SK-N-SH (cell line): ENCODE measurements at regions not wholly inside any gene's neighbourhood (a gene's known extent, or its start where the extent isn't known, plus 50 kb on each side); places are given as distances from the start of the nearest gene placed in this dataset.

Source experiments
- CTCF ChIA-PET: fragments of 300-600, 350-600 bp; formaldehyde crosslinking; extraction: SDS; loops from one replicate; lab custom pipeline; 2021; lab: Yijun Ruan, JAX
- POLR2A ChIA-PET: fragments of 350-600 bp; sonication (Branson Sonifier 250); formaldehyde crosslinking; extraction: SDS; loops from one replicate; lab custom pipeline; 2020; ENCODE audit warnings: antibody characterized with exemption, inconsistent platforms; lab: Yijun Ruan, JAX
- DNase-seq: peaks from one replicate; pipeline ENCODE4 v3.0.0; 2012
- H2AFZ ChIP-seq: fragments of 200-600 bp; sonication (generic); 2 replicates; pipeline ENCODE4 v1.8.1; 2016; ENCODE audit warnings: antibody characterized with exemption, mild to moderate bottlenecking, low read depth
- H3F3A ChIP-seq: fragments of 200-600 bp; sonication (generic); replicated peaks from 2 replicates; pipeline ENCODE3; 2016; ENCODE audit warnings: antibody characterized with exemption, mild to moderate bottlenecking; ENCODE audit not compliant: insufficient read depth
- H3K27ac ChIP-seq, 2 experiments: fragments of 200-500 bp in 1 of 2; fragments of 200-600 bp in 1 of 2; sonication (Bioruptor generic) in 1 of 2; sonication (generic), shearing (Covaris generic) in 1 of 2; 2 replicates each; pipeline versions ENCODE4 v1.5.1 to v1.6.1; 2014 to 2016; ENCODE audit warnings: low read depth in 2 of 2, inconsistent platforms in 1 of 2, low read length in 1 of 2, mild to moderate bottlenecking in 1 of 2, mixed read lengths in 1 of 2
- H3K27me3 ChIP-seq: fragments of 200-600 bp; sonication (generic), shearing (Covaris generic); 2 replicates; pipeline ENCODE4 v1.6.1; 2016; ENCODE audit warnings: mixed run types; ENCODE audit not compliant: insufficient read depth
- H3K36me3 ChIP-seq, 2 experiments: fragments of 200-500 bp in 1 of 2; fragments of 200-600 bp in 1 of 2; sonication (Bioruptor generic) in 1 of 2; sonication (generic) in 1 of 2; replicated peaks in 1 of 2; 2 replicates each; pipeline versions ENCODE3 to v1.5.1; 2014 to 2016; ENCODE audit warnings: low read length in 1 of 2, mild to moderate bottlenecking in 1 of 2; ENCODE audit not compliant: insufficient read depth in 2 of 2, control insufficient read depth in 1 of 2
- H3K4me1 ChIP-seq, 2 experiments: fragments of 200-500 bp in 1 of 2; fragments of 200-600 bp in 1 of 2; sonication (Bioruptor generic) in 1 of 2; sonication (generic), shearing (Covaris generic) in 1 of 2; 2 replicates each; pipeline versions ENCODE4 v1.5.1 to v1.6.1; 2014 to 2016; ENCODE audit warnings: low read depth in 1 of 2, low read length in 1 of 2, mixed run types in 1 of 2; ENCODE audit not compliant: insufficient read depth in 2 of 2, control insufficient read depth in 1 of 2
- H3K4me2 ChIP-seq: fragments of 200-600 bp; sonication (generic), shearing (Covaris generic); 2 replicates; pipeline ENCODE4 v1.6.1; 2017; ENCODE audit warnings: mixed run types
- H3K4me3 ChIP-seq, 2 experiments: fragments of 200-500 bp in 1 of 2; fragments of 200-600 bp in 1 of 2; sonication (Bioruptor generic) in 1 of 2; sonication (generic), shearing (Covaris generic) in 1 of 2; 2 replicates each; pipeline versions ENCODE4 v1.5.1 to v1.8.1; 2014 to 2016; ENCODE audit warnings: low read depth in 2 of 2, inconsistent platforms in 1 of 2, low read length in 1 of 2, mild to moderate bottlenecking in 1 of 2, mixed read lengths in 1 of 2, moderate library complexity in 1 of 2
- H3K79me2 ChIP-seq: fragments of 200-600 bp; sonication (generic); 2 replicates; pipeline ENCODE4 v1.8.1; 2017; ENCODE audit warnings: mild to moderate bottlenecking; ENCODE audit not compliant: insufficient read depth
- H3K9ac ChIP-seq: fragments of 200-600 bp; sonication (generic); 2 replicates; pipeline ENCODE4 v1.6.1; 2017; ENCODE audit warnings: mixed run types
- H3K9me2 ChIP-seq: fragments of 200-600 bp; sonication (generic); 2 replicates; pipeline ENCODE4 v1.6.1; 2017; ENCODE audit warnings: mixed run types
- H3K9me3 ChIP-seq: fragments of 200-600 bp; sonication (generic); 2 replicates; pipeline ENCODE4 v1.6.1; 2017; ENCODE audit warnings: mixed run types, mild to moderate bottlenecking, moderate library complexity
- H4K20me1 ChIP-seq: fragments of 200-600 bp; sonication (generic); 2 replicates; pipeline ENCODE4 v1.6.1; 2017; ENCODE audit warnings: mild to moderate bottlenecking, mixed run types; ENCODE audit not compliant: insufficient read depth
- ELF1 ChIP-seq: IDR thresholded peaks from 2 replicates; pipeline ENCODE4 v1.4.0; 2012
- EZH2phosphoT487 ChIP-seq: fragments of 200-600 bp; sonication (generic); IDR thresholded peaks from 2 replicates; pipeline ENCODE4 v1.6.1; 2017; ENCODE audit warnings: low read depth, mixed run types, mild to moderate bottlenecking, antibody characterized with exemption, moderate library complexity, borderline replicate concordance
- FOSL2 ChIP-seq: IDR thresholded peaks from 2 replicates; pipeline ENCODE4 v1.4.0; 2012; ENCODE audit warnings: low read depth, mild to moderate bottlenecking, moderate library complexity, borderline replicate concordance
- FOXM1 ChIP-seq: IDR thresholded peaks from 2 replicates; pipeline ENCODE4 v1.4.0; 2012; ENCODE audit warnings: low read depth, mild to moderate bottlenecking
- MEF2A ChIP-seq: IDR thresholded peaks from 2 replicates; pipeline ENCODE4 v1.4.0; 2012; ENCODE audit warnings: low read depth, borderline replicate concordance
- NFIC ChIP-seq: IDR thresholded peaks from 2 replicates; pipeline ENCODE4 v1.4.0; 2012; ENCODE audit warnings: borderline replicate concordance
- NRF1 ChIP-seq: IDR thresholded peaks from 2 replicates; pipeline ENCODE4 v1.6.1; 2012; ENCODE audit warnings: low read depth, mild to moderate bottlenecking, low read length
- RAD21 ChIP-seq: IDR thresholded peaks from 2 replicates; pipeline ENCODE4 v1.6.1; 2012; ENCODE audit warnings: mild to moderate bottlenecking, low read length
- RCOR1 ChIP-seq: fragments of 150-350 bp; IDR thresholded peaks from 2 replicates; pipeline ENCODE4 v1.6.1; 2017; ENCODE audit warnings: antibody characterized with exemption, low read length
- RXRA ChIP-seq: IDR thresholded peaks from 2 replicates; pipeline ENCODE4 v1.4.0; 2012; ENCODE audit warnings: low read depth, mild to moderate bottlenecking, borderline replicate concordance
- SIN3A ChIP-seq: IDR thresholded peaks from 2 replicates; pipeline ENCODE4 v1.6.1; 2012; ENCODE audit warnings: low read depth, mild to moderate bottlenecking, low read length, moderate library complexity, borderline replicate concordance
- WGBS: methylation state at CpG from one replicate; pipeline ENCODE4 v1.1.6; 2017; ENCODE audit warnings: low lambda C conversion rate; 5-methylcytosine and 5-hydroxymethylcytosine counted together
- TF ChIP-seq, protein P1 (sequence below): IDR thresholded peaks from 2 replicates; pipeline ENCODE4 v1.4.0; 2012; ENCODE audit warnings: low read depth
- TF ChIP-seq, protein P2 (sequence below): IDR thresholded peaks from 2 replicates; pipeline ENCODE4 v1.6.1; 2012; ENCODE audit warnings: mild to moderate bottlenecking, low read depth, low read length, moderate library complexity
- TF ChIP-seq, protein P3 (sequence below): IDR thresholded peaks from 2 replicates; pipeline ENCODE4 v1.4.0; 2012; ENCODE audit warnings: low read depth, borderline replicate concordance
- TF ChIP-seq, protein P4 (sequence below): fragments of 150-350 bp; IDR thresholded peaks from 2 replicates; pipeline ENCODE4 v1.6.1; 2016; ENCODE audit warnings: mild to moderate bottlenecking, low read depth, low read length
- TF ChIP-seq, protein P5 (sequence below): fragments of 150-350 bp; IDR thresholded peaks from 2 replicates; pipeline ENCODE4 v1.6.1; 2017; ENCODE audit warnings: antibody characterized with exemption, low read length, low read depth, borderline replicate concordance

DNA sequence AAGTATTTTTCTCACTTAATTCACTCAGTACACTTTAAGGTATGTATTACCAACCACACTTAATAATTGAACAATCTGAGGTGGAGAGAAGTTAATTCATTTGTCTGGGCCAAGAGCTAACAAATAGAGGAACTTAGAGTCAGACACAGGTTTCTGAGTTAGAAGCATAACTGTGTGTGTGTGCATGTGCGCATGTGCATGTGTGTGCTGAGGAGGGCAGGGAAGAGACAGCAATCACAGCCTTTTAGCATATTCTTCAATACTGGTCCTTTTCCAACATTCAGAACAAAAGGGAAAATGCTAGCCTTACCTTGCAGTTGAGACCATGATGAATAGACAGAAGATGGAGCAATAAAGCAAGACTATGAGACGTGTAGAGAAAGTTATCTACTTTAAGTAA lies 136.2 kb upstream of the ATP5MC3 start (continued):
- TF ChIP-seq RAD21, result no peak
- no peak for TF ChIP-seq SIN3A
- TF ChIP-seq, protein P1, sequence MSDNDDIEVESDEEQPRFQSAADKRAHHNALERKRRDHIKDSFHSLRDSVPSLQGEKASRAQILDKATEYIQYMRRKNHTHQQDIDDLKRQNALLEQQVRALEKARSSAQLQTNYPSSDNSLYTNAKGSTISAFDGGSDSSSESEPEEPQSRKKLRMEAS, result no peak
- no peak for TF ChIP-seq FOSL2
- no peak for TF ChIP-seq FOXM1
- no peak for TF ChIP-seq NFIC
- TF ChIP-seq RCOR1, result no peak
- no peak for TF ChIP-seq RXRA

DNA sequence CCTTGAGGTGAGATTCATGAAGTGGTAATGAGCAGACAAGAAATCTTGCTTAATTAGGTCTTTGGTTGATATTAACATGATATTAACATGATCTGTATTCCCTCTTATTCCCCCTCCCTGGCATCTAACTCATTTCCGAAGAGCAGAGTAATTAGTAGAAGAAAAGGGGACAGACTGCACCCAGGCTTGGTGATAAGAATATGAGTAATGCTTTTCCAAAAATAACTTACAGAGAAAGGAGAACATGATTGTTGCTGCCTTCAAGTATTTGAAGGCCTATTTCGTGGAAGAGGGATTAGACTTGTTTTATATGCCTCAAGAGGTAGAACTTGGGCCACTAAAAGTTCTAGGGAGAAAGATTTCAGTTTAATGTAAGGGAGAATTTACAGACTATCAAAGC lies 130.6 kb upstream of the ATP5MC3 start:
- Histone ChIP-seq H4K20me1 (no peaks in the 10 kb centered on the region), H3K36me3 (no peaks in the 10 kb centered on the region), H3K79me2 (no peaks in the 10 kb centered on the region), H3K4me2 (no peak overlapping the region), H3F3A (no peaks in the 10 kb centered on the region), H3K4me3 (no peak overlapping the region), H3K9me2 (no peaks in the 10 kb centered on the region), H3K4me1 (no peaks in the 10 kb centered on the region), H3K27ac (no peak overlapping the region), H3K9ac (no peak overlapping the region), H3K27me3 (no peaks in the 10 kb centered on the region), H3K9me3 (no peaks in the 10 kb centered on the region), H2AFZ (no peak overlapping the region)
- ChIA-PET POLR2A (interaction anchor here (0.6 kb wide), 1 partner anchor 53 kb away, joined by 3 read pairs; no protein-coding TSS in a partner anchor), CTCF (interaction anchor here (1.8 to 2.6 kb wide), 3 partner anchors 10 to 785 kb away, joined by 6 to 12 read pairs (median 6); no protein-coding TSS in a partner anchor)
- WGBS, result 20% methylated on average over 2 of the region's 2 CpGs
- DNase-seq, result no peak
- TF ChIP-seq, protein P2, sequence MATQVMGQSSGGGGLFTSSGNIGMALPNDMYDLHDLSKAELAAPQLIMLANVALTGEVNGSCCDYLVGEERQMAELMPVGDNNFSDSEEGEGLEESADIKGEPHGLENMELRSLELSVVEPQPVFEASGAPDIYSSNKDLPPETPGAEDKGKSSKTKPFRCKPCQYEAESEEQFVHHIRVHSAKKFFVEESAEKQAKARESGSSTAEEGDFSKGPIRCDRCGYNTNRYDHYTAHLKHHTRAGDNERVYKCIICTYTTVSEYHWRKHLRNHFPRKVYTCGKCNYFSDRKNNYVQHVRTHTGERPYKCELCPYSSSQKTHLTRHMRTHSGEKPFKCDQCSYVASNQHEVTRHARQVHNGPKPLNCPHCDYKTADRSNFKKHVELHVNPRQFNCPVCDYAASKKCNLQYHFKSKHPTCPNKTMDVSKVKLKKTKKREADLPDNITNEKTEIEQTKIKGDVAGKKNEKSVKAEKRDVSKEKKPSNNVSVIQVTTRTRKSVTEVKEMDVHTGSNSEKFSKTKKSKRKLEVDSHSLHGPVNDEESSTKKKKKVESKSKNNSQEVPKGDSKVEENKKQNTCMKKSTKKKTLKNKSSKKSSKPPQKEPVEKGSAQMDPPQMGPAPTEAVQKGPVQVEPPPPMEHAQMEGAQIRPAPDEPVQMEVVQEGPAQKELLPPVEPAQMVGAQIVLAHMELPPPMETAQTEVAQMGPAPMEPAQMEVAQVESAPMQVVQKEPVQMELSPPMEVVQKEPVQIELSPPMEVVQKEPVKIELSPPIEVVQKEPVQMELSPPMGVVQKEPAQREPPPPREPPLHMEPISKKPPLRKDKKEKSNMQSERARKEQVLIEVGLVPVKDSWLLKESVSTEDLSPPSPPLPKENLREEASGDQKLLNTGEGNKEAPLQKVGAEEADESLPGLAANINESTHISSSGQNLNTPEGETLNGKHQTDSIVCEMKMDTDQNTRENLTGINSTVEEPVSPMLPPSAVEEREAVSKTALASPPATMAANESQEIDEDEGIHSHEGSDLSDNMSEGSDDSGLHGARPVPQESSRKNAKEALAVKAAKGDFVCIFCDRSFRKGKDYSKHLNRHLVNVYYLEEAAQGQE, result no peak
- TF ChIP-seq, protein P1, result no peak
- TF ChIP-seq FOXM1 (no peak), ELF1 (no peak)
- TF ChIP-seq, all 33 proteins: peak for 0

DNA sequence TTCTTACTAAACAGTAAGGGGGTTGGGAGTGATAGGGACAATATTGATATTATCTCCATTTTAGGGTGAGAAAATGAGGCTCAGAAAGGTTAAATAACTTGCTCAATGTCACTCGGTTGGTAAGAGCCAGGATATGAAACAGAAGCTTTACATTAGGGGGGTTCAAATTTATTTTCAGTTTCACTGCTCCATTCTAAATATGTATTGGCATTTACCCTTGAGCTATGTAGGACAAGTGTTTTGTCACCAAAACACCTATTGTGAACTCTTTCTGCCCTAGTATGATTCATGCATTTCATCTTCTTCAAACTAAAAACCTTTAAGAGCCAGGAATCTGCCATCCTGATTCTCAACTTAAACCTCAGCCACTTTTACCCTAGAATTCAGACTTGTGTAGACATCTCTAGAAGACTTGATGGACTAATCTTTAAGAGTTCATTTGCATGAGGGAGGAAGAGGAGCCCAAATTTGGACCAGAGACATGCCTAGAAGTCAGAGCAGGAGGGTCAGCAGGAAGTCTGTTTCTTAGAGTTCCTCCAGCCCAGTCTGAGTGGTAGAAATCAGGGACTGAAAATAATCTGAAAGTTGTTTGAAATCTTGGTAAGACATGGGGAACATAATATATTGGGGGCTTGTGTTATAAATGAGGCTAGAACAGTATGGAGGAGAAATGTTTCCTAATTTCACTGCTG lies 129.4 kb upstream of the ATP5MC3 start:
- Histone ChIP-seq H4K20me1 (no peaks in the 10 kb centered on the region), H3K79me2 (no peaks in the 10 kb centered on the region), H2AFZ (no peak overlapping the region), H3K4me2 (no peak overlapping the region), H3K27me3 (no peaks in the 10 kb centered on the region; the same call in 1 of the 2 replicates), H3K4me3 (no peak overlapping the region), H3K9me2 (no peaks in the 10 kb centered on the region), H3K27ac (no peak overlapping the region), H3F3A (no peaks in the 10 kb centered on the region), H3K4me1 (no peaks in the 10 kb centered on the region), H3K9me3 (no peaks in the 10 kb centered on the region), H3K36me3 (no peaks in the 10 kb centered on the region), H3K9ac (no peak overlapping the region)
- WGBS, result 59% methylated on average over 1 of the region's 1 CpG
- POLR2A ChIA-PET, result no interaction called here
- CTCF ChIA-PET, result interaction anchor here (1.0 to 2.4 kb wide), 8 partner anchors 8 to 787 kb away, joined by 3 to 13 read pairs (median 6); no protein-coding TSS in a partner anchor
- DNase-seq, result no peak
- TF ChIP-seq, protein P3, sequence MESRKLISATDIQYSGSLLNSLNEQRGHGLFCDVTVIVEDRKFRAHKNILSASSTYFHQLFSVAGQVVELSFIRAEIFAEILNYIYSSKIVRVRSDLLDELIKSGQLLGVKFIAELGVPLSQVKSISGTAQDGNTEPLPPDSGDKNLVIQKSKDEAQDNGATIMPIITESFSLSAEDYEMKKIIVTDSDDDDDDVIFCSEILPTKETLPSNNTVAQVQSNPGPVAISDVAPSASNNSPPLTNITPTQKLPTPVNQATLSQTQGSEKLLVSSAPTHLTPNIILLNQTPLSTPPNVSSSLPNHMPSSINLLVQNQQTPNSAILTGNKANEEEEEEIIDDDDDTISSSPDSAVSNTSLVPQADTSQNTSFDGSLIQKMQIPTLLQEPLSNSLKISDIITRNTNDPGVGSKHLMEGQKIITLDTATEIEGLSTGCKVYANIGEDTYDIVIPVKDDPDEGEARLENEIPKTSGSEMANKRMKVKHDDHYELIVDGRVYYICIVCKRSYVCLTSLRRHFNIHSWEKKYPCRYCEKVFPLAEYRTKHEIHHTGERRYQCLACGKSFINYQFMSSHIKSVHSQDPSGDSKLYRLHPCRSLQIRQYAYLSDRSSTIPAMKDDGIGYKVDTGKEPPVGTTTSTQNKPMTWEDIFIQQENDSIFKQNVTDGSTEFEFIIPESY, result no peak
- TF ChIP-seq, protein P4, sequence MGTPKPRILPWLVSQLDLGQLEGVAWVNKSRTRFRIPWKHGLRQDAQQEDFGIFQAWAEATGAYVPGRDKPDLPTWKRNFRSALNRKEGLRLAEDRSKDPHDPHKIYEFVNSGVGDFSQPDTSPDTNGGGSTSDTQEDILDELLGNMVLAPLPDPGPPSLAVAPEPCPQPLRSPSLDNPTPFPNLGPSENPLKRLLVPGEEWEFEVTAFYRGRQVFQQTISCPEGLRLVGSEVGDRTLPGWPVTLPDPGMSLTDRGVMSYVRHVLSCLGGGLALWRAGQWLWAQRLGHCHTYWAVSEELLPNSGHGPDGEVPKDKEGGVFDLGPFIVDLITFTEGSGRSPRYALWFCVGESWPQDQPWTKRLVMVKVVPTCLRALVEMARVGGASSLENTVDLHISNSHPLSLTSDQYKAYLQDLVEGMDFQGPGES, result no peak
- no peak for TF ChIP-seq NRF1
- no peak for TF ChIP-seq EZH2phosphoT487
- TF ChIP-seq, protein P5, sequence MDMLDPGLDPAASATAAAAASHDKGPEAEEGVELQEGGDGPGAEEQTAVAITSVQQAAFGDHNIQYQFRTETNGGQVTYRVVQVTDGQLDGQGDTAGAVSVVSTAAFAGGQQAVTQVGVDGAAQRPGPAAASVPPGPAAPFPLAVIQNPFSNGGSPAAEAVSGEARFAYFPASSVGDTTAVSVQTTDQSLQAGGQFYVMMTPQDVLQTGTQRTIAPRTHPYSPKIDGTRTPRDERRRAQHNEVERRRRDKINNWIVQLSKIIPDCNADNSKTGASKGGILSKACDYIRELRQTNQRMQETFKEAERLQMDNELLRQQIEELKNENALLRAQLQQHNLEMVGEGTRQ, result no peak
- no peak for TF ChIP-seq MEF2A
